Stomach smooth muscle (tissue), 2 donors: ENCODE measurements at regions not wholly inside any gene's neighbourhood (a gene's known extent, or its start where the extent isn't known, plus 50 kb on each side); places are given as distances from the start of the nearest gene placed in this dataset.

Experiments used
- H3K27ac ChIP-seq: one replicate; pipeline ENCODE4 v1.7.0; 2013; ENCODE audit warnings: mild to moderate bottlenecking, low read length, inconsistent platforms
- H3K27me3 ChIP-seq, 2 donors: one replicate each; pipeline ENCODE4 v1.7.0; 2013; ENCODE audit warnings: low read length in 2 of 2; ENCODE audit not compliant: insufficient read depth in 2 of 2, control insufficient read depth in 1 of 2
- H3K36me3 ChIP-seq, 2 donors: one replicate each; pipeline ENCODE4 v1.7.0; 2013; ENCODE audit warnings: low read length in 2 of 2; ENCODE audit not compliant: control insufficient read depth in 2 of 2, insufficient read depth in 2 of 2
- H3K4me1 ChIP-seq: one replicate; pipeline ENCODE4 v1.7.0; 2013; ENCODE audit warnings: low read length; ENCODE audit not compliant: control insufficient read depth, insufficient read depth
- H3K4me3 ChIP-seq, 2 donors: one replicate each; pipeline ENCODE4 v1.7.0; 2013; ENCODE audit warnings: low read length in 2 of 2
- H3K9ac ChIP-seq, 2 donors: one replicate each; pipeline ENCODE4 v1.7.0; 2013; ENCODE audit warnings: low read length in 2 of 2, mild to moderate bottlenecking in 1 of 2
- H3K9me3 ChIP-seq, 2 donors: one replicate each; pipeline ENCODE4 v1.7.0; 2013; ENCODE audit warnings: low read length in 2 of 2; ENCODE audit not compliant: control insufficient read depth in 2 of 2
- donor health status: healthy.
- donor health status: Pancreatic carcinoma.

- Histone ChIP-seq H3K4me3 (no peak overlapping the region), H3K36me3 (no peaks in the 10 kb centered on the region), H3K9ac (no peak overlapping the region), H3K9me3 (no peaks in the 10 kb centered on the region), H3K27me3 (no peaks in the 10 kb centered on the region), H3K4me1 (no peaks in the 10 kb centered on the region), H3K27ac (no peak overlapping the region)
Observed at GRCh38 chr5:68406767-68407241, 191.2 kb downstream of the PIK3R1 start.

- Histone ChIP-seq H3K9me3 (no peaks in the 10 kb centered on the region), H3K27ac (no peak overlapping the region), H3K9ac (no peak overlapping the region), H3K4me3 (no peak overlapping the region), H3K36me3 (no peaks in the 10 kb centered on the region), H3K4me1 (no peaks in the 10 kb centered on the region), H3K27me3 (no peaks in the 10 kb centered on the region)
Observed at GRCh38 chr5:68407311-68408239, 192.0 kb downstream of the PIK3R1 start.

- H3K27ac ChIP-seq = no peak overlapping the region
- H3K9me3 ChIP-seq = no peaks in the 10 kb centered on the region
- no peak overlapping the region for H3K9ac ChIP-seq
- no peak overlapping the region for H3K4me3 ChIP-seq
- H3K36me3 ChIP-seq = no peaks in the 10 kb centered on the region
- H3K27me3 ChIP-seq = no peaks in the 10 kb centered on the region
- no peaks in the 10 kb centered on the region for H3K4me1 ChIP-seq
Observed at GRCh38 chr5:68408345-68408871, 192.9 kb downstream of the PIK3R1 start.

DNA sequence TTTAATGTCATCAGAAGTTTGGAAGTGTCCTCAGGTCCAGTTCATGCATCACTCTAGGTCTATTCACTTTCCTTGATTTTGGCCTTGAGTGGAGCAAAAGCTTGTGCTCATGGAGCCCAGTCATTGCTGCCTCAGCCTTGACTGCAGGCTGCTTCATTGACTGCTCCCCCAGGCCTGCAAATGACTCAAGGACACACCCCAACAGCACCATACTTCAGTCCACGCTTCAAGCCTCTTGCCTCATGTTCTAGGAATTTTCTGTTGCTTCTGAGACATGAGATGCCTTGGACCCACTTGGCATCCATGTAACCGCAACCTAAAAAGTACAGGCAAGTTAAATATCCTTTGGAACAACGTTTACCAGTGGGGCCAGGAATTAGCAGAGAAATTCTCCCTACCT lies 193.7 kb downstream of the PIK3R1 start:
- no peak overlapping the region for H3K4me3 ChIP-seq
- no peaks in the 10 kb centered on the region for H3K9me3 ChIP-seq
- no peak overlapping the region for H3K9ac ChIP-seq
- H3K27ac ChIP-seq = no peak overlapping the region
- no peaks in the 10 kb centered on the region for H3K36me3 ChIP-seq
- H3K27me3 ChIP-seq = no peaks in the 10 kb centered on the region
- no peaks in the 10 kb centered on the region for H3K4me1 ChIP-seq

GRCh38 chr5:68411161-68411560 lies 195.6 kb downstream of the PIK3R1 start:
- H3K4me3 ChIP-seq = no peak overlapping the region
- H3K27me3 ChIP-seq = no peaks in the 10 kb centered on the region
- no peaks in the 10 kb centered on the region for H3K4me1 ChIP-seq
- H3K9me3 ChIP-seq = no peaks in the 10 kb centered on the region
- no peaks in the 10 kb centered on the region for H3K36me3 ChIP-seq
- H3K9ac ChIP-seq = no peak overlapping the region
- H3K27ac ChIP-seq = no peak overlapping the region

GRCh38 chr5:68415177-68416085 lies 199.9 kb downstream of the PIK3R1 start:
- no peaks in the 10 kb centered on the region for H3K36me3 ChIP-seq
- no peaks in the 10 kb centered on the region for H3K9me3 ChIP-seq
- no peak overlapping the region for H3K9ac ChIP-seq
- no peak overlapping the region for H3K27ac ChIP-seq
- H3K27me3 ChIP-seq = no peaks in the 10 kb centered on the region
- no peak overlapping the region for H3K4me3 ChIP-seq
- H3K4me1 ChIP-seq = no peaks in the 10 kb centered on the region

DNA sequence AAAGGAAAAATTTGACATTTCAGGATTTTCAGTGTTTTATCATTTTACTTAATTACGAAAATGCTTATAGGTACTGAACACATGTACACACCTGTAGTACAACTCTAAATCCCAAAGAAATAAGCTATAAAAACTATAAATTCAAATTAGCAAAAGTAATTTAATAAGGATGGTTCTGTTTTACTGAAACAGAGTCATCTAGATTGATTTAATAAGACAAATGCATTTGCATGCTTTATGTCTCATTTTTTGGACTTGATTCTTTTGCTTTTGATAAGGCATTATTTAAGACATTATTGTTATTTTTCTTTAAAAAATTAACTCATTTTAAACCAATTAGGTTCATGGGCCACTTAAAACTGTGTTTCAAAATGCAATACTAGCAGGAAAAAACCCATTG lies 201.2 kb downstream of the PIK3R1 start:
- H3K9me3 ChIP-seq = no peaks in the 10 kb centered on the region
- H3K9ac ChIP-seq = no peak overlapping the region
- H3K4me3 ChIP-seq = no peak overlapping the region
- no peaks in the 10 kb centered on the region for H3K27me3 ChIP-seq
- H3K4me1 ChIP-seq = no peaks in the 10 kb centered on the region
- H3K27ac ChIP-seq = no peak overlapping the region
- H3K36me3 ChIP-seq = no peaks in the 10 kb centered on the region

GRCh38 chr5:68418201-68418600 lies 202.6 kb downstream of the PIK3R1 start:
- no peaks in the 10 kb centered on the region for H3K9me3 ChIP-seq
- no peak overlapping the region for H3K9ac ChIP-seq
- no peak overlapping the region for H3K27ac ChIP-seq
- no peak overlapping the region for H3K4me3 ChIP-seq
- H3K27me3 ChIP-seq = no peaks in the 10 kb centered on the region
- no peaks in the 10 kb centered on the region for H3K36me3 ChIP-seq
- H3K4me1 ChIP-seq = no peaks in the 10 kb centered on the region

- Histone ChIP-seq H3K27ac (no peak overlapping the region), H3K36me3 (no peaks in the 10 kb centered on the region), H3K9me3 (no peaks in the 10 kb centered on the region), H3K4me3 (no peak overlapping the region), H3K27me3 (no peaks in the 10 kb centered on the region), H3K9ac (no peak overlapping the region), H3K4me1 (no peaks in the 10 kb centered on the region)
Observed at GRCh38 chr5:68418680-68419079, 203.1 kb downstream of the PIK3R1 start.

DNA sequence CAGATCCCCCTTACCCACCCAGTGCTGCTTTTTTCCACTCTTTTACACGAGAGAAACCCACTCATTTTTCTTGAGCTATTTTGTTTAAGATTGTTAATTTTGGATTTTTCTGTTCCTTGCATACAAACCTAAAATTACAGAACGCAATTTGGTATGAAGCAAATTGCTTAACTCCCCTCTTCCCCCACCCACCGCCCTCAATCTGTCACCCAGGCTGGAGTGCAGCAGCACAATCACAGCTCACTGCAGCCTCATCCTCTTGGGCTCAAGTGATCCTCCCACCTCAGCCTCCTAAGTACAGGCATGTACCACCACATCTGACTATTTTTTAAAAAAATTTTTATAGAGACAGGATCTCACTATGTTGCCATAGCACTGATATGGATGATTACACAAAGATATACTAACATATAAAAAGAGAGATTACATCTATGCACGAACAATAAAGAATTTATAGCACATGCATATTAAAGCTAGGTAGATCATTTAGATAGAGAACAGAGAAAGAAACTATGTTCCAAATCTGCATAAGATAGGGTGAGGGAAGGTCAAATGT lies 203.6 kb downstream of the PIK3R1 start:
- H3K4me1 ChIP-seq = no peaks in the 10 kb centered on the region
- no peak overlapping the region for H3K9ac ChIP-seq
- H3K27me3 ChIP-seq = no peaks in the 10 kb centered on the region
- no peaks in the 10 kb centered on the region for H3K36me3 ChIP-seq
- H3K27ac ChIP-seq = no peak overlapping the region
- H3K4me3 ChIP-seq = no peak overlapping the region
- no peaks in the 10 kb centered on the region for H3K9me3 ChIP-seq
